ENCODE measurements at regions not wholly inside any gene's neighbourhood (a gene's known extent, or its start where the extent isn't known, plus 50 kb on each side); places are given as distances from the start of the nearest gene placed in this dataset.

- BruUV-seq (replicated peaks), result no TSS peak
- ChIA-PET POLR2A (no interaction called here), CTCF (ENCODE audit: low intra/inter-chr PET ratio) (no interaction called here)
- WGBS (ENCODE audit: insufficient coverage, low coverage, missing lambda C conversion rate), result 58% methylated on average over 14 of the region's 20 CpGs
- FAIRE-seq (no peak), DNase-seq (ENCODE audit: extremely low read depth in 1 of 4, low spot score in 3 of 4) (no peak), ATAC-seq (no peak)
- Histone ChIP-seq H3K4me2 (ENCODE audit: insufficient read depth, low read length) (peak overlapping the region; percentile 68), H3K9me3 (replicated peaks; ENCODE audit: control insufficient read depth, insufficient read depth, low read depth, low read length) (no peaks in the 10 kb centered on the region), H3K36me3 (ENCODE audit: control insufficient read depth, insufficient read depth, low read length) (no peaks in the 10 kb centered on the region), H3K79me2 (ENCODE audit: control insufficient read depth, insufficient read depth, low read length) (no peaks in the 10 kb centered on the region), H3K27ac (ENCODE audit: extremely low read depth, low read depth, low read length) (no peak overlapping the region), H4K20me1 (replicated peaks; ENCODE audit: control insufficient read depth, insufficient read depth, low read length) (0 out of 2 replicates have a peak, but pooled peaks cover 3% of the 10 kb centered on the region), H3K4me1 (replicated peaks in 1 of 2; ENCODE audit: control insufficient read depth in 2 of 2, insufficient read depth in 2 of 2, low read length in 2 of 2) (peaks cover 39 to 50% of the 10 kb centered on the region in 2 experiments), H2AFZ (ENCODE audit: low read depth, low read length) (peak overlapping the region; percentile 86; the same call in 1 of the 2 replicates), H3K9ac (ENCODE audit: insufficient read depth in 1 of 2, low read depth in 2 of 2, low read length in 2 of 2) (peak overlapping the region; percentile 43 to 88; a peak in 2 of 4 replicates), H3K4me3 (peak overlapping the region; percentile 51), H3K9me1 (ENCODE audit: control insufficient read depth, insufficient read depth, low read length) (no peaks in the 10 kb centered on the region), H3K27me3 (ENCODE audit: control insufficient read depth in 2 of 2, insufficient read depth in 2 of 2, low read length in 2 of 2) (peaks cover 0 to 2% of the 10 kb centered on the region in 2 experiments; a peak in 1 of 5 replicates)
- intact Hi-C loops (cut with micrococcal nuclease), result loop anchor here (2.0 kb wide), 1 partner anchor 41 kb away; no protein-coding TSS in a partner anchor
- in situ Hi-C loops (cut with MboI), result no loop called here
- TF ChIP-seq CHD4 (IDR thresholded peaks at IDR 0.05; ENCODE audit: insufficient read depth, insufficient replicate concordance, low read depth, low read length, poor library complexity, severe bottlenecking) (peak; percentile 66), BRD9 (IDR thresholded peaks at IDR 0.05; ENCODE audit: low read depth, partially characterized antibody) (no peak), RBM25 (IDR thresholded peaks at IDR 0.05; ENCODE audit: low read depth, low read length, severe bottlenecking) (peak; percentile 90), ZNF23 (CRISPR knock-in tag; IDR thresholded peaks at IDR 0.05) (no peak), EGR1 (conservative IDR thresholded peaks at IDR 0.05) (no peak), NR0B1 (IDR thresholded peaks at IDR 0.05; ENCODE audit: partially characterized antibody) (no peak), HINFP (tag; conservative IDR thresholded peaks at IDR 0.05; ENCODE audit: low read depth) (no peak), ADNP (tag; IDR thresholded peaks at IDR 0.05) (peak; percentile 76), RAD51 (IDR thresholded peaks at IDR 0.05; ENCODE audit: borderline replicate concordance, low read depth) (no peak), SIN3A (IDR thresholded peaks at IDR 0.05; ENCODE audit: borderline replicate concordance in 2 of 2, control insufficient read depth in 1 of 2, low read depth in 2 of 2, low read length in 2 of 2) (no peak), PHB2 (IDR thresholded peaks at IDR 0.05; ENCODE audit: low read depth) (no peak), ZNF639 (CRISPR knock-in tag; conservative IDR thresholded peaks at IDR 0.05 in 1 of 2, IDR thresholded peaks at IDR 0.05 in 1 of 2) (no peak), JUN (IDR thresholded peaks at IDR 0.05; ENCODE audit: borderline replicate concordance, low read depth, low read length) (no peak), JUN (CRISPR knock-in tag; IDR thresholded peaks at IDR 0.05; ENCODE audit: borderline replicate concordance) (0 out of 2 replicates have a peak, but pooled peaks have one; percentile 10), ZFX (CRISPR knock-in tag; IDR thresholded peaks at IDR 0.05) (peak; percentile 8; the same call in 1 of the 2 replicates), ESRRA (IDR thresholded peaks at IDR 0.05; ENCODE audit: borderline replicate concordance, low read depth) (peak; percentile 74), KDM1A (IDR thresholded peaks at IDR 0.05) (peak; percentile 41 to 64), MTA2 (IDR thresholded peaks at IDR 0.05; ENCODE audit: low read depth) (no peak), RBFOX2 (IDR thresholded peaks at IDR 0.05; ENCODE audit: low read depth, low read length) (no peak), BCOR (IDR thresholded peaks at IDR 0.05) (peak; percentile 85)
Measured at GRCh38 chr17:77281904-77282367, 141.2 kb downstream of the SEC14L1 start.
